ENCODE measurements at regions not wholly inside any gene's neighbourhood (a gene's known extent, or its start where the extent isn't known, plus 50 kb on each side); places are given as distances from the start of the nearest gene placed in this dataset.
"Not testable (repeated sequence)": the region's sequence is repeated elsewhere in the genome, so short reads cannot be mapped to it uniquely, and the experiment has no call there.

DNA sequence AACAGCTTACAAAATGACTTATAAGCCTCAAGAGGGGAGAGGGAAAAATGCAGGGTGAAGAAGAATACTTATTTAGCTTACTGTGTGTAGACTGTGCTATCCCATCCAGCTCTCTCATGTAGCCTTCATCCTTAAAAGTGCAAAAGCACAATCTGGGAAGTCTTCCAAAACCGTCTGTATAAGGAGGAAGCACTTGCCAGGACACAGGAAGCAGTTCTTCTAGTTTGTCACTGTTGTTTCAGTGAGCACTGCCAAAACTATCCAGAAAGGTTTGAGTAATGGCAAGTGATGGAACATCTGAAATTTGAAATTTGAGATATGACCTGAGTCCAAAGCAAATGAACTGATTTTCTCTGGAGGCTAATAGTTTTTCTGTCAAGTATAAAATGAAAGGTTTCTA, 140.8 kb upstream of the ISL1 start:
- H3K27ac ChIP-seq (ENCODE audit: low read depth, low read length): no peak overlapping the region
- no peaks in the 10 kb centered on the region for H3K27me3 ChIP-seq (ENCODE audit: insufficient read depth, low read length)
- H3K79me2 ChIP-seq (ENCODE audit: insufficient read depth, low read length): no peaks in the 10 kb centered on the region
- no peak for DNase-seq (ENCODE audit: insufficient read length, low spot score, missing footprints)
- H3K36me3 ChIP-seq (ENCODE audit: insufficient read depth, low read length): no peaks in the 10 kb centered on the region
- H2AFZ ChIP-seq (ENCODE audit: low read length): no peak overlapping the region
- no peak overlapping the region for H3K4me3 ChIP-seq (ENCODE audit: insufficient read depth, low read length)
- TF ChIP-seq, protein P1, sequence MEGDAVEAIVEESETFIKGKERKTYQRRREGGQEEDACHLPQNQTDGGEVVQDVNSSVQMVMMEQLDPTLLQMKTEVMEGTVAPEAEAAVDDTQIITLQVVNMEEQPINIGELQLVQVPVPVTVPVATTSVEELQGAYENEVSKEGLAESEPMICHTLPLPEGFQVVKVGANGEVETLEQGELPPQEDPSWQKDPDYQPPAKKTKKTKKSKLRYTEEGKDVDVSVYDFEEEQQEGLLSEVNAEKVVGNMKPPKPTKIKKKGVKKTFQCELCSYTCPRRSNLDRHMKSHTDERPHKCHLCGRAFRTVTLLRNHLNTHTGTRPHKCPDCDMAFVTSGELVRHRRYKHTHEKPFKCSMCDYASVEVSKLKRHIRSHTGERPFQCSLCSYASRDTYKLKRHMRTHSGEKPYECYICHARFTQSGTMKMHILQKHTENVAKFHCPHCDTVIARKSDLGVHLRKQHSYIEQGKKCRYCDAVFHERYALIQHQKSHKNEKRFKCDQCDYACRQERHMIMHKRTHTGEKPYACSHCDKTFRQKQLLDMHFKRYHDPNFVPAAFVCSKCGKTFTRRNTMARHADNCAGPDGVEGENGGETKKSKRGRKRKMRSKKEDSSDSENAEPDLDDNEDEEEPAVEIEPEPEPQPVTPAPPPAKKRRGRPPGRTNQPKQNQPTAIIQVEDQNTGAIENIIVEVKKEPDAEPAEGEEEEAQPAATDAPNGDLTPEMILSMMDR (IDR thresholded peaks at IDR 0.05; ENCODE audit: extremely low read depth, low read depth, low read length): no peak
- H3K4me1 ChIP-seq (ENCODE audit: insufficient read depth, low read length): no peaks in the 10 kb centered on the region
- H3K9me3 ChIP-seq (ENCODE audit: low read depth, low read length): peaks cover 4% of the 10 kb centered on the region
- no peak overlapping the region for H3K4me2 ChIP-seq (ENCODE audit: insufficient read depth, low read length)
- H4K20me1 ChIP-seq (ENCODE audit: insufficient read depth, low read length): no peaks in the 10 kb centered on the region

DNA sequence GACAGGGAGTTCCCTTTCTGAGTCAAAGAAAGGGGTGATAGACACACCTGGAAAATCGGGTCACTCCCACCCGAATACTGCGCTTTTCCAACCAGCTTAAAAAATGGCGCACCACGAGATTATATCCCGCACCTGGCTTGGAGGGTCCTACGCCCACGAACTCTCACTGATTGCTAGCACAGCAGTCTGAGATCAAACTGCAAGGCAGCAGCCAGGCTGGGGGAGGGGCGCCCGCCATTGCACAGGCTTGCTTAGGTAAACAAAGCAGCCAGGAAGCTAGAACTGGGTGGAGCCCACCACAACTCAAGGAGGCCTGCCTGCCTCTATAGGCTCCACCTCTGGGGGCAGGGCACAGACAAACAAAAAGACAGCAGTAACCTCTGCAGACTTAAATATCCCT, 132.3 kb upstream of the ISL1 start:
- H3K36me3 ChIP-seq (ENCODE audit: insufficient read depth, low read length); H2AFZ ChIP-seq (ENCODE audit: low read length); H3K27me3 ChIP-seq (ENCODE audit: insufficient read depth, low read length); H3K4me2 ChIP-seq (ENCODE audit: insufficient read depth, low read length); DNase-seq (ENCODE audit: insufficient read length, low spot score, missing footprints); H3K4me3 ChIP-seq (ENCODE audit: insufficient read depth, low read length); H4K20me1 ChIP-seq (ENCODE audit: insufficient read depth, low read length); H3K79me2 ChIP-seq (ENCODE audit: insufficient read depth, low read length); H3K4me1 ChIP-seq (ENCODE audit: insufficient read depth, low read length); H3K27ac ChIP-seq (ENCODE audit: low read depth, low read length); H3K9me3 ChIP-seq (ENCODE audit: low read depth, low read length): not testable (repeated sequence)

DNA sequence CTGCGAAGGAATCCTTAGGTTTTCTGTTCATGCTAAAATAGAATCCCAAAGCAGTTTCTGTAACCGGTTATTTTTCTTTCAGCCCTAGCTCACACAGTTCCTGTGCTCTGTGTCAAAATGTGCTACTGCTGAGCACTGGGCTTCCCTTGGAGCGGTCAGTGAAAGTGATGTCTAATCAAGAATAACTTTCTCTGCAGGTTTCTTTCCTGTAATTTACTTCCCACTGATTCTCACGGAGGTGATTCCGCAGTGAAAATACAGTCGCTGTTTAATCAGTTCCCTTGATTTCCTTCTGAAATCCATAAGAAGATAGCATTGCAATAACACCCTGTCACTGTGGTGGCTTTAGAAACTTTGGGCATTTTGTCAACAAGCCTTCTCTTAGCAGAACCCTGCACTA, 112.0 kb upstream of the ISL1 start:
- Histone ChIP-seq H3K79me2 (ENCODE audit: insufficient read depth, low read length) (no peaks in the 10 kb centered on the region), H3K4me2 (ENCODE audit: insufficient read depth, low read length) (no peak overlapping the region), H4K20me1 (ENCODE audit: insufficient read depth, low read length) (no peaks in the 10 kb centered on the region), H3K4me1 (ENCODE audit: insufficient read depth, low read length) (no peaks in the 10 kb centered on the region), H3K27ac (ENCODE audit: low read depth, low read length) (no peak overlapping the region), H3K4me3 (ENCODE audit: insufficient read depth, low read length) (no peak overlapping the region), H3K9me3 (ENCODE audit: low read depth, low read length) (peaks cover 2% of the 10 kb centered on the region), H3K36me3 (ENCODE audit: insufficient read depth, low read length) (no peaks in the 10 kb centered on the region), H3K27me3 (ENCODE audit: insufficient read depth, low read length) (no peaks in the 10 kb centered on the region), H2AFZ (ENCODE audit: low read length) (no peak overlapping the region)
- no peak for DNase-seq (ENCODE audit: insufficient read length, low spot score, missing footprints)
- TF ChIP-seq, protein P1 (IDR thresholded peaks at IDR 0.05; ENCODE audit: extremely low read depth, low read depth, low read length): no peak

DNA sequence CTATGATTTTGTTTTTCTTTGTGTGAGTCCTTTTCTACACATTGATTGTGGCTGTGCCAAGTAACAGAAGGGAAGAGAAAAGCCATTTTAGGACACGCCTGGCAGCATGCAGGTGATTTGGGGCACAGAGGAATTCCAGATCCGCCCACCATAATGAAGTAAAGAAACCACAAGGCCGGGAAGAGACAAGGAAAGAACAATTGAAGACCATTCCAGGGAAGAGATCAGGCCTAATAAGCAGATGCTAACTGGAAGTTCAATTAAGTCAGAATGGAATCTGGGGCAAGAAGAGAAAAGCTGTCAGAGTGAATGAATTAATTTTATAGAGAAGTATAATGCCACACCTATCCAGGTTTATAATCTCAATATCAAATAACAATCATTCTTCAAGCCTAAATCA, 110.2 kb upstream of the ISL1 start:
- Histone ChIP-seq H3K79me2 (ENCODE audit: insufficient read depth, low read length) (no peaks in the 10 kb centered on the region), H3K4me3 (ENCODE audit: insufficient read depth, low read length) (no peak overlapping the region), H3K9me3 (ENCODE audit: low read depth, low read length) (no peaks in the 10 kb centered on the region), H3K27ac (ENCODE audit: low read depth, low read length) (no peak overlapping the region), H4K20me1 (ENCODE audit: insufficient read depth, low read length) (no peaks in the 10 kb centered on the region), H3K4me1 (ENCODE audit: insufficient read depth, low read length) (no peaks in the 10 kb centered on the region), H3K4me2 (ENCODE audit: insufficient read depth, low read length) (no peak overlapping the region), H2AFZ (ENCODE audit: low read length) (no peak overlapping the region), H3K36me3 (ENCODE audit: insufficient read depth, low read length) (no peaks in the 10 kb centered on the region), H3K27me3 (ENCODE audit: insufficient read depth, low read length) (no peaks in the 10 kb centered on the region)
- TF ChIP-seq, protein P1 (IDR thresholded peaks at IDR 0.05; ENCODE audit: extremely low read depth, low read depth, low read length): no peak
- DNase-seq (ENCODE audit: insufficient read length, low spot score, missing footprints): no peak

DNA sequence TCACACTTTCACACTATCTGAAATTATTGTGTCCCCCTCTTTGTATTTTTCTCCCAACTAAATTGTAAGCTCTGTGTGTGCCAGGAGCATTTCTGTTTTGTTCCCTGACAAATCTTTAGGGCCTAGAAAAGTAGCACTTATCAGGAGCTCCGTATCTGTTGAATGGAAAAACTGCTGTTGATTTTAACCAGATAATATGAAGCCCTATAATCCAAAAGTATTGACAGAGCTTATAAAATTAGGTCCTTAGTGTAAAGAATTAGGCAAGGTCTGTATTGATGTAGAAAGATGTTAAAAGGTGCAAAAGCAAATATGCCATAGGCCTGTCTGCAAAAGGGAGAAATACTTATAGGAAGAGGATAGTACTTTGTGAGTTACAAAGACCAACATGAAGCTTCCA, 109.4 kb upstream of the ISL1 start:
- no peak for DNase-seq (ENCODE audit: insufficient read length, low spot score, missing footprints)
- H3K9me3 ChIP-seq (ENCODE audit: low read depth, low read length): no peaks in the 10 kb centered on the region
- no peaks in the 10 kb centered on the region for H3K4me1 ChIP-seq (ENCODE audit: insufficient read depth, low read length)
- no peak overlapping the region for H2AFZ ChIP-seq (ENCODE audit: low read length)
- TF ChIP-seq, protein P1 (IDR thresholded peaks at IDR 0.05; ENCODE audit: extremely low read depth, low read depth, low read length): no peak
- no peaks in the 10 kb centered on the region for H3K79me2 ChIP-seq (ENCODE audit: insufficient read depth, low read length)
- no peak overlapping the region for H3K4me2 ChIP-seq (ENCODE audit: insufficient read depth, low read length)
- no peak overlapping the region for H3K4me3 ChIP-seq (ENCODE audit: insufficient read depth, low read length)
- no peaks in the 10 kb centered on the region for H4K20me1 ChIP-seq (ENCODE audit: insufficient read depth, low read length)
- H3K27me3 ChIP-seq (ENCODE audit: insufficient read depth, low read length): no peaks in the 10 kb centered on the region
- H3K36me3 ChIP-seq (ENCODE audit: insufficient read depth, low read length): no peaks in the 10 kb centered on the region
- no peak overlapping the region for H3K27ac ChIP-seq (ENCODE audit: low read depth, low read length)

Data from osteoblast (primary cell).